ENCODE measurements at regions not wholly inside any gene's neighbourhood (a gene's known extent, or its start where the extent isn't known, plus 50 kb on each side); places are given as distances from the start of the nearest gene placed in this dataset.

GRCh38 chr6:90948540-90948939, 361.7 kb upstream of the MAP3K7 start:
- DNase-seq (ENCODE audit: low spot score) = no peak

DNA sequence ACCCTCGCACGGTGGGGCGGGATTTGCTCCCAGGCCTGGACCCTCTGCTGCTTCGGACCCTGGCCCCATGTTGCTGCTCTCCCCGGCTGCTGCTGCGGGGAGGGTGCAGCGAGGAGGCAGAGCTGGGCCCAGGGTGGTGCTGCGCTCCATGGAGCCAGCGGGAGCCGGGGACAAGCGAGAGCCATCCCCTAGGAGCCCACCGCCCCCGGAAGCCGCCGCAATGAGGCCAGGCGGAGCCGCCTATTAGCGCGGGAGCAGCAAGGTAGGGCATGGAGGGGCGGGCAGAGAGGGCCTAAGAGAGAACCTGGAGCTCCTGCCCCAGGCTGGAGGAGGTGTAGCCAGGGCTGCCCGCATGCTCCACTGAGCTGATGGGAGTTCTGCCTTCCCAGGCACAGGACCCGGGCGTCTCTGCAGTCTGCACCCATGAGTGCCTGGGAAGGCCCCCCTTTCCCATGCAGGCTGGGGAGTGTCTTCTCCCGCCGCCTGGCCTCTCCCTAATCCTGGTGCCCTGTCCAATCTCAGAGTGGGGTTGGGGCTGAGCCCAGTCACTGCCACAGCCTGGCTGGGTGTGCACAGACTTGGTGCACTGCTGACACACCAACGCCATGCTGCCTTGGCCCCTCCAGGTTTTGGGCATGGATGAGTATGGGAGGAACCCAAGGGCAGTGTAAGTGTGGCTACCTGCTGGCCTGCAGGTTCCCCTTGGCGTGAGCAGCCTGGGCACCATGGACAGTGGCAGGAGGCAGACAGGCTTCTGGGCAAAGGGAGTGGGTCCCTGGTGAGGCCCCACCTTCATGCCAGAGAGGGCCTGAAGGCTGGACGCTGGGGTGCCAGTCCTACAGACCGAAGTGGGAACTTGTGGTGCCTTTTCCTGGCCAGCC, 360.6 kb upstream of the MAP3K7 start:
- TF ChIP-seq, protein P1, sequence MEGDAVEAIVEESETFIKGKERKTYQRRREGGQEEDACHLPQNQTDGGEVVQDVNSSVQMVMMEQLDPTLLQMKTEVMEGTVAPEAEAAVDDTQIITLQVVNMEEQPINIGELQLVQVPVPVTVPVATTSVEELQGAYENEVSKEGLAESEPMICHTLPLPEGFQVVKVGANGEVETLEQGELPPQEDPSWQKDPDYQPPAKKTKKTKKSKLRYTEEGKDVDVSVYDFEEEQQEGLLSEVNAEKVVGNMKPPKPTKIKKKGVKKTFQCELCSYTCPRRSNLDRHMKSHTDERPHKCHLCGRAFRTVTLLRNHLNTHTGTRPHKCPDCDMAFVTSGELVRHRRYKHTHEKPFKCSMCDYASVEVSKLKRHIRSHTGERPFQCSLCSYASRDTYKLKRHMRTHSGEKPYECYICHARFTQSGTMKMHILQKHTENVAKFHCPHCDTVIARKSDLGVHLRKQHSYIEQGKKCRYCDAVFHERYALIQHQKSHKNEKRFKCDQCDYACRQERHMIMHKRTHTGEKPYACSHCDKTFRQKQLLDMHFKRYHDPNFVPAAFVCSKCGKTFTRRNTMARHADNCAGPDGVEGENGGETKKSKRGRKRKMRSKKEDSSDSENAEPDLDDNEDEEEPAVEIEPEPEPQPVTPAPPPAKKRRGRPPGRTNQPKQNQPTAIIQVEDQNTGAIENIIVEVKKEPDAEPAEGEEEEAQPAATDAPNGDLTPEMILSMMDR (IDR thresholded peaks at IDR 0.05) = no peak
- ATAC-seq (ENCODE audit: low FRiP score) = peak; percentile 23
- no peak for DNase-seq (ENCODE audit: low spot score)

More at GRCh38 chr6:90948540-90948939, 361.7 kb upstream of the MAP3K7 start:
- TF ChIP-seq, protein P1 (IDR thresholded peaks at IDR 0.05) = no peak
- no peak for ATAC-seq (ENCODE audit: low FRiP score)

- DNase-seq (ENCODE audit: low spot score) (no peak), ATAC-seq (ENCODE audit: low FRiP score) (peak; percentile 69)
- TF ChIP-seq, protein P1 (IDR thresholded peaks at IDR 0.05) = no peak
Measured at GRCh38 chr6:90941885-90942284, 355.0 kb upstream of the MAP3K7 start.

- TF ChIP-seq, protein P1 (IDR thresholded peaks at IDR 0.05) = no peak
- no peak for DNase-seq (ENCODE audit: low spot score)
- ATAC-seq (ENCODE audit: low FRiP score) = peak; percentile 64
Measured at GRCh38 chr6:90940812-90941481, 354.1 kb upstream of the MAP3K7 start.

DNA sequence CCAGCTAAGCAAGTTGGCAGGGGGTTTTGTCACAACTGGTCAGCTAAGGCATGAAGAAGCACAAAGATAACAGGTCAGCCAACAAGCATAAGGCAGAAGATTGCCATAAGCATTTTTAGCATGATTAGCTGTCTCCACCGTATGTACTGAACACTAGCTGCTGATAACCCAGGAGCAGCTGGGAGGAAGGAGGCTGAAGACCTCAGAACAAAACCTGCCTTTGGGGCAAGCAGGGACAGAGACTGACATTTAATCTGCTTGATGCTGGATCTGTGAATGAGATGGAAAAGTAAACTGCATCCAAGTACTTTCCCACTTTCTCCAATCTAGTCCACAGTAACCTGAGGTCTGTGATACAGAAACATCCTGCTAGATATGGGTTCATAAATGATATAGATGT, 353.0 kb upstream of the MAP3K7 start:
- DNase-seq (ENCODE audit: low spot score) = no peak
- TF ChIP-seq, protein P1 (IDR thresholded peaks at IDR 0.05) = no peak
- no peak for ATAC-seq (ENCODE audit: low FRiP score)

- TF ChIP-seq, protein P1 (IDR thresholded peaks at IDR 0.05) = no peak
- ATAC-seq (ENCODE audit: low FRiP score) = no peak
- DNase-seq (ENCODE audit: low spot score) = no peak
Measured at GRCh38 chr6:90938122-90938521, 351.2 kb upstream of the MAP3K7 start.
